Peyer's patch (tissue), 4 donors: ENCODE measurements at regions not wholly inside any gene's neighbourhood (a gene's known extent, or its start where the extent isn't known, plus 50 kb on each side); places are given as distances from the start of the nearest gene placed in this dataset.

Experiments
- POLR2A ChIP-seq, 2 donors: fragments of 450-650 bp; IDR thresholded peaks; one replicate each; pipeline ENCODE4 v1.5.1; 2017; ENCODE audit warnings: antibody characterized with exemption in 2 of 2, mild to moderate bottlenecking in 2 of 2, moderate library complexity in 2 of 2
- TF ChIP-seq, protein P1 (sequence below), 6 experiments: fragments of 450-650 bp in 4 of 6; fragments of 200-600 bp in 2 of 6; sonication (generic) in 1 of 6; IDR thresholded peaks; one replicate each; pipeline ENCODE4 v1.5.1; 2017 to 2019; ENCODE audit warnings: antibody characterized with exemption in 6 of 6, mild to moderate bottlenecking in 3 of 6, moderate library complexity in 1 of 6

DNA sequence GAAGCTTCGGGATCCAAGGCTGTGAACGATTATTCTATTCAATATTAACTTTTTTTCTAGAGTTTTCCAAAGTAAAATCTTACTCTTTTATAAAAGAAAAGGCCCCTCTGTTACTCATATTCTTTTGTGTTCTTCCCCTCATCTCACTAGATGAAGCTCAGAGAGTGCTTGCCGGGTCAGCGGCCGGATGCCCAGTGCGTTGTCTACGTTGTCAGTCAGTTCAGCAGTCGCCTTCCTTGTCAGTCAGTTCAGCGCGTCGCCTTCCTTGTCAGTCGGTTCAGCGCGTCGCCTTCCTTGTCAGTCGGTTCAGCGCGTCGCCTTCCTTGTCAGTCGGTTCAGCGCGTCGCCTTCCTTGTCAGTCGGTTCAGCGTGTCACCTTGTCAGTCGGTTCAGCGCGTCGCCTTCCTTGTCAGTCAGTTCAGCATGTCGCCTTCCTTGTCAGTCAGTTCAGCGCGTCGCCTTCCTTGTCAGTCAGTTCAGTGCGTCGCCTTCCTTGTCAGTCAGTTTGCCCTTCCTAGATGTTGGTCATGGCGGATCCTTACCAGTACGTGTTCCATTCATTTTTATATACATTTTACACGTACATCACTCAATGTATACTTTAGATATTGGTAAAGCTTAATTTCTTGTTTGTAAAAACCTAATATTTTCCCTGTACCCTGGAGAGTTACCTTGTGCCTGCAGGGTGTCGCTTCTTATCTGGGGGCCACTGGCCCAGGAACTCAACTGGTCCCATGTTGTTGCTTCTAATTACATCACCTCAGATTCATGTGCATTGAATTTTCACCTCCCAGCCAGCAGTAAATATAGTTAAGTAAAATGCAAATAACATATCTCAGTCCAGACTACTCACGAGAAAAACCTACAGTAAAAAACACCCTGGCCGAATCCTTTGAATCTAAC lies 206.9 kb downstream of the ASB1 start:
- TF ChIP-seq, protein P1, sequence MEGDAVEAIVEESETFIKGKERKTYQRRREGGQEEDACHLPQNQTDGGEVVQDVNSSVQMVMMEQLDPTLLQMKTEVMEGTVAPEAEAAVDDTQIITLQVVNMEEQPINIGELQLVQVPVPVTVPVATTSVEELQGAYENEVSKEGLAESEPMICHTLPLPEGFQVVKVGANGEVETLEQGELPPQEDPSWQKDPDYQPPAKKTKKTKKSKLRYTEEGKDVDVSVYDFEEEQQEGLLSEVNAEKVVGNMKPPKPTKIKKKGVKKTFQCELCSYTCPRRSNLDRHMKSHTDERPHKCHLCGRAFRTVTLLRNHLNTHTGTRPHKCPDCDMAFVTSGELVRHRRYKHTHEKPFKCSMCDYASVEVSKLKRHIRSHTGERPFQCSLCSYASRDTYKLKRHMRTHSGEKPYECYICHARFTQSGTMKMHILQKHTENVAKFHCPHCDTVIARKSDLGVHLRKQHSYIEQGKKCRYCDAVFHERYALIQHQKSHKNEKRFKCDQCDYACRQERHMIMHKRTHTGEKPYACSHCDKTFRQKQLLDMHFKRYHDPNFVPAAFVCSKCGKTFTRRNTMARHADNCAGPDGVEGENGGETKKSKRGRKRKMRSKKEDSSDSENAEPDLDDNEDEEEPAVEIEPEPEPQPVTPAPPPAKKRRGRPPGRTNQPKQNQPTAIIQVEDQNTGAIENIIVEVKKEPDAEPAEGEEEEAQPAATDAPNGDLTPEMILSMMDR (IDR thresholded peaks at IDR 0.05), result no peak
- TF ChIP-seq POLR2A (IDR thresholded peaks at IDR 0.05), result no peak
